ENCODE measurements at regions not wholly inside any gene's neighbourhood (a gene's known extent, or its start where the extent isn't known, plus 50 kb on each side); places are given as distances from the start of the nearest gene placed in this dataset.

DNA sequence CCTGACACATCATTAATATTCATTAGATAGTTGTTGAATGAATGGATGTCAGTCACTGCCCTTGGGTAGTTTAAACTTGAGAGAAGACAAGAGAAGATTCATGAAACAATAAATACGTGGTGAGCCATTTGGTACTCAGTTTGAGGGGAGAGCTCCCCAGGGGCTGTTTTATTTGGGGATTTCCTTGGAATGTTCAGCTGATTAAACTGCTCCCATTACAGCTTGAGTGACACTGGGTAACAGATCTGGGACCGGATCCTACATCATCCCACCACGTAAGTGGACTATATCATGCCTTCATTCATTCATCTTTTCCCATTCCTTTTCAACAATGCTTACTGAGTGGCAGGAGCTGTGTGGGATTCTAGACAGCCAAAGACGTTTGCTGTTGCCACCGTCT, 162.0 kb downstream of the FAT3 start:
- no peak for DNase-seq

DNA sequence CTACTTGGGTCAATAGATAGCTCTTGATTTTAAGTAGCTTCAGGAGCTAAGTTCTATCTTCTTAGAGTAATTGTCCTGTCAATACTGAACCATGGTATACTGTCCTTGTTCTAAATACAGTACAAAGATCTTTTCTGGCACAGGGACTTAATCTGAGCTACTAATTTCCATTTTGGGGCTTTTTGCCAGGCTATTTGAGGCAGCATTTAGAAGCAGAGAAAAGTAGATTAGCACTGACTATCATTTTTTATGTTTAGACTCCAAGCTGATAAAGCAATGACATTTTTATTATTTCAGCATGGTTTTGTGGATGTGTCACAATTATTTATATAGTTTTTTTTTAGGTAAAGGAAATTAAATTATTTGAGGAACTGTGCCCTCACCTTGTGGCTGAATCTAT, 163.2 kb downstream of the FAT3 start:
- DNase-seq, result no peak

- no peak for DNase-seq
Measured at GRCh38 chr11:92388380-92388779, 163.8 kb downstream of the FAT3 start.

DNA sequence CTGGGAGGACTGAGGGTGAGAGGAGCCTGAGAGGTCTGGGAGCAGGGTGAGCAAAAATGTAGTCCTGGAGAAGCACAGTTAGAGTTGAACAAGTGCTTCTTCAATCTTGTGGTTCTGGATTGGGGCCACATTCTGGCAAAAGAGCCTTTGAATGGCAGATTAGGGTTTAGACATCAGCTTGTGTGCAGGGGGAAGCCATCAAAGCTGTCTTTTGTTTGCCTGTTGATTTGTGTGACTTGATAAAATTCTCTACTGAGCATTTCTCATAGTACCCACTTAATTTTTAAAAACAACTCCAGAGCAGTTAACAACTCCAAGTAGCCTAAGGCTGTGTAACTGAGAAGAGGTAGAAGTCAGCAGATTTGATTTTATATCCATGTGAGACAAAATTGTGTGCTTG, 166.2 kb downstream of the FAT3 start:
- DNase-seq, result no peak

DNA sequence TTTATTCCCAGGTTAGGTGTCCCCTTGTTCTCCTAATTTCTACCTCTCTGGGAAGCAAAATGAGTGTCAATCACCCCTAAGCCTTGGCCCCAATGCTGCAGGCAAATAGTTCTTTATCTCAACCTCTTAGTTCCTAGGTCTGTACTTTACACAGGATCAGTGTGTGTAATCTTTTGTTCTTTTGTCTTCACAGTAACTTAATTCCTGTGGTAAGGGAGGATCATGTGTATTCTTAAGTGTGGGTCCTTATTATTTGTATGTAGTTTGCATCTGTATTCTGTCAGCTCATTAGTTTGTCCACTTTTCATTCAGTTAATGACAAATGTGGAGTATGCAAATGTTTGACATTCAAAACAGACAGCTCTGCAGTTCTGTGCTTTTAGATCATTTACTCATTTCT, 166.7 kb downstream of the FAT3 start:
- DNase-seq, result no peak

GRCh38 chr11:92391808-92392207, 167.2 kb downstream of the FAT3 start:
- no peak for DNase-seq

DNA sequence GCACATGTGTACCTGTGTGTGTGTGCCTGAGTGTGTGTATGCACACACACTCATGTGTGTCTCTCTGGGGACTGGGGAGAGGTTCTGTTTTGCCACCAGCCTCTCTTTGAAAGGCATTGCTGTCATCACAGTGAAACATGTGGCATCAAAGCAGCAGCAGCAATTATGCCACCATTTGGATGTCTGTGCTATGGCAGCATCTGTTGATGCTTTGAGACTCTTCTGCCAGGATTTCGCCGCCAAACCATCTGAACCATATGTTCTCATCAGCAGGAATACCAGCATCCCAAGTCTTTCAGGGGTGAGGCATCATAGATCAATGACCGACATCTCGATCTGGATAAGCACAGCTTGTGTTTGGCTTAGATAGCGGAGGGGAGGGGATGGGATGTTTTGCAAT, 168.6 kb downstream of the FAT3 start:
- no peak for DNase-seq

GRCh38 chr11:92396133-92396532, 171.5 kb downstream of the FAT3 start:
- no peak for DNase-seq

DNA sequence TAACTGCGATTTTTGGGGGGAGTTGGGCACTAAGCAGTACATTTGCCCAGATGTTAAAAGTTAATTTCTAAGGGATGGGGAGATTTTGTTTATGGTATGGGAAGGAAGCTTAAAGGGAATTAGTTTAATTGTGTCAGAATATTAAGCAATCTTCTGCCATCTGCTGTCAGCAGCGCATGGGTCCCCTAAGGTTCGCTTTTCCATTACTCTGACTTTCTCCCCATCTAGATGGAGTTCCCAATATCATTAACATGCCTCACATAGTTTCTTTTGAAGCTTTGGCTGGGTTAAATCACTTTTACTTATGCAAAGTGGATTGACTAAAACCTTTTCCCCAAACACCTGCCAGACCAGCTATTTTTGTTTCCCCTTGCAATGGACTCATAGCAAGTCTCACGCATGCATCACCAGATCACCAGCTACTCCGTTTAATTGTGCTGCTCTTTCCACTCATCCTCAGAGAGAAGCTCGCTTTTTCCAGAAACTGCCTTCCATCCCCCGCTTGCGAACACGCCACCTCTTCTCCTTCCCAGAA, 172.7 kb downstream of the FAT3 start:
- DNase-seq, result no peak

DNA sequence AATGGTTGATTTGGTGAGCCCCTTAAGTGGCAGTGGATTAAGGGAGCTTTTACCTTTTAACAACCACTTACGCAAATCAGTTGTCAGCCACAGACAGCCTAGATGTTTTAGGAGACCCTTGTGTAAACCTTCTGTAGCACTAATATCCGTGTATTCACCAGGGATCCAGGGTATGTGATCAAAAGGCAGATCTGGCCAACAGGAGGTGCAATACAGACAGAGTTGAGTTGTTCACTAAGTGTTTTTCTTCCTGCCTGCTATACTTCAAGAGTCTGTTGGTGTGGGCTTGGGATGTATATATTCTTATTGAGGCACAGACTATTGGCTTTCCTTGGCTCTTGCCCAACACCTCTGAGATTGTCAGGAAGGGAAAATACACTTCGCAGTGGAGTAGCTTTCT, 175.1 kb downstream of the FAT3 start:
- DNase-seq, result no peak

GRCh38 chr11:92401520-92401919, 176.9 kb downstream of the FAT3 start:
- DNase-seq, result no peak

DNA sequence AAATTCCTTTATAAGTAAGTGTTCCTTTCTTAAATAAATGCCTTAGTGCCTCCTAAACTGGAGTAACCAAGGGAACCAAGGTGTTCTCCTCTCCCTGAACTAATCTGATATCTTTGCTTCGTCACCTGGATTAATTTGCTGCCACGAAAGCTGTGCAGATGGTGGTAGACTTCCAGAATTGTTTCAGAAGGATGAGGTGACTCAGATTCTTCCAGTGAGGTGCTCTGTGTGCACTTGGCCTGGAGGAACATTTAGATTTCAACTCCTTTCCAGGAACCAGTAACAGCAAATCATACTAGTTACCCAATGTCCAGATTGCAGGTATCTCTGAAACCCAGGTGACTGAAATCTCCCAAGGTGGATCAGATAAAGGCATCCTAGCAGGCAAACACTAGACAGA, 181.9 kb downstream of the FAT3 start:
- no peak for DNase-seq

DNA sequence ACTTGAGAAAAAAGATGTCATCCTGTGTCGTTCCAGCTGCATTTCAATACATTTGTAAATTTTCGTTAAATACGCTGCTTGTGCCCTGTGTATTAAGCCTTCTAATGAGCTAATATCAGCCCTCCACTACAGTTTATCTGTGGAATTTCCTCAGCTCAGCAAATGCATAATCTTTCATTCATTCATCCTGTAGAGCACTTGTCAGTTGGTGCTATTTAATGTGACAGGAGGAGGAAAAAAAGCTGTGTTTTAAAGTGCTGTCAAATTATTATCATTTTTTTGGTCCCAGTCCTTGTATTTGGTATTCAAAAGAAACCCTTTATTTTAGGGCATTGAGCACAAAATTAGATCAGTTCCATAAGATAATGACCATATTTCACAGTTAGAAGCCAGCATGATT, 184.7 kb downstream of the FAT3 start:
- no peak for DNase-seq

DNA sequence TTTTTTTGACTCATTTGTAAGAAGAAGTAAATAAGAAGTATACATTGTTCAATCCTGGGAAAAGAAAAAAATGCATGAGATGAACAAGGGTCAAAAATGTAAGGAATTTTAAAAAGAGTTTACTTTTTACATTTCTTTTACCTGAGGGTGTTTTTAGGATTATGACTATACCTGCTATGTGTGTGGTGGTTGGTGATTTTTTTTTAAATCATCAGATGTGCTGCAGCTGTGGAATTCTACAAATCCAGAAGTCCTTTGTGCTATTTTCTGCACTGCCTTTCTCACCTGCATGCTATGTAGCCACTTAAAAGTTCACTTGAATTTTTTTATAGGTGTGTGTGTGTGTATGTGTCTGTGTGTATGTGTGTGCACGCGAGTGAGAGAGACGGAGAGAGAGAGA, 185.3 kb downstream of the FAT3 start:
- DNase-seq, result no peak

DNA sequence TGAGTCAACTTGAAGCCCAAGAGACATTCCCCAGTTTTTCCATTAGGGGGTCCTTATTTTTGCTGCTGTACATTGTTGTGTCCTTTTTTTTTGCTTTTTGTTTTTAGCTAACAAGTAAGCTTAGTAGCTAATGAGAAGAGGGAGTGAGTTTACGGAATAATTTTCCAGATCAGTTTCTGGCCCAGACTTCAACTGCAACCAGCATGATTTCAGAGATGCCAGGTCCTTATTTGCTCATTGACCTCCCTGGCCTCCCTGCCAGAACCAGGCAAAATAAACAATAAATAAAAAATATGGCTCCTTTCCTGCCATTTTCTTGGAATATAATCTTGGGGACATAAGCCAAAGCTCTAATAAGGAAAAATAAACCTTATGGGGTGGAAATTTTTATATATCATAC, 185.9 kb downstream of the FAT3 start:
- no peak for DNase-seq

- DNase-seq, result no peak
Measured at GRCh38 chr11:92411431-92411830, 186.8 kb downstream of the FAT3 start.

GRCh38 chr11:92413757-92414513, 189.3 kb downstream of the FAT3 start:
- no peak for DNase-seq

DNA sequence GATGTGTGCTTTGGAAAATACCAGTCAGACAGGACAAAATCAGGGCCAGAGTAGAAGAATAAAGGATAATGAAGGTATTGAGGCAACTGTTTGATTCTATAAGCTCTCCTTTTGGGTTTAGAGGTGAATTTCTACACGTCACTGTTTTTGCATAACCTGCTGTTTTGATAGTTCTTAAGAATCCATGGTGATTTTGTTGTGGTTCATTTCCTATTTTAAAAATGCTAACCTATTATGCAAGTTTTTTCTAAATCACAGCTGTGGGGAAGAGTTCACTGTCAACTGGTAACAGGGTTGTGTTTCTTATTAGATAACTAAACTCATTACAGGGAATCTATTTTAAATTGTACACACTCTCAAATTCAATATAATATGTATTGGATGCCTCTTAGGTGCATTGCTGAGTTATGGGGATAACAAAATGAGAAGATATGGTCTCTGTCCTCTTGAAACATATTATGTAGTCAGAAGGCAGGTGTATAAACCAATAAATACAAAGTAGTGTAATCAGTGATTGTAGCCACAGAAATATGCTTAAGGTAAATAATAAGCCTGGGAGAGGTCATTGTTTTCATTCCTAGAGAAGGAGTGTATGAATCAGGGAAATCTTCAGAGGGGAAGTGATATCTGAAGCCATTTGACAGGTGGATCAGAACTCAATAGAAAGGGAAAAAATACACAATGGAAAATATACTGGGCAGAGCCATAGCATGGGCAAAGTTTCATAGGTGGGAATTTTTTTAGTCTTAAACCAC, 192.5 kb downstream of the FAT3 start:
- DNase-seq, result no peak

DNA sequence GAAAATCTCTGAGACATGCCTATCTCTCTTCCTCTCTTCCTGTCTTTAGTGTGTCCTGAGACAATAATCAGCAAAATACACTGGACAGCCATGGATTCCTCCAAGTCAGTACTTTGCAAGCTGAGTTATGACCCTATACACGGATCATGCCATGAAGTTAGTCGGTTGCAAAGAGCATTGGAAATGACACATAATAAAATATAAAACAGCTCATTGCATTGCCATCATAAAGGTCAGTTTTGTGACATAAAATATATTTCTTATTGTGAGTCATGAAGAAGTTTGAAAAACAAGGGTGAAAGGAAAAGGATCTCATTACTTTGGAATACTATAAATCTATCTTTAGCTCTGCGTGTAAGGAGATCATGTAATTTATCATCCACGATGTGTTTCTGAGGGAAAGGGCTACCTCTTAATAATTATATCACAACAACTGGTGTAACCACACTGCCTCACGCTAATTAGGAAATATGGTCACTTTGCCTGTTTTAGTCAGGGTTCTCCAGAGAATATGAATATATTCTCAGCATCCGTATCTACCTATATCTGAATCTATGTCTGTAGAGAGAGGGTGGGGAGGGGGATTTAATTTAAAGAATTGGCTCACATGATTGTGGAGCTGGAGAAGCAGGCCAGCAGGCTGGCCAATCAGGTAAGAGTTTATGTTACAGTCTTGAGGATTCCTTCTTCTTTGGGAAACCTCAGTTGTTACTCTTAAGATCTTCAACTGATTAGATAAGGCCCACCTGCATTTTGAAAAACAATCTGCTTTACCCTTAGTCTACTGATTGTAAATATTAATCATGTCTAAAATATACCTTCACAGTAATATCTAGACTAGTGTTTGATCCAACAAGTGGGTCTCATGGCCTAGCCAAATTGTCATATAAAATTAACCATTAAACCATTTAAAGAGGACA, 198.8 kb downstream of the FAT3 start:
- no peak for DNase-seq

DNA sequence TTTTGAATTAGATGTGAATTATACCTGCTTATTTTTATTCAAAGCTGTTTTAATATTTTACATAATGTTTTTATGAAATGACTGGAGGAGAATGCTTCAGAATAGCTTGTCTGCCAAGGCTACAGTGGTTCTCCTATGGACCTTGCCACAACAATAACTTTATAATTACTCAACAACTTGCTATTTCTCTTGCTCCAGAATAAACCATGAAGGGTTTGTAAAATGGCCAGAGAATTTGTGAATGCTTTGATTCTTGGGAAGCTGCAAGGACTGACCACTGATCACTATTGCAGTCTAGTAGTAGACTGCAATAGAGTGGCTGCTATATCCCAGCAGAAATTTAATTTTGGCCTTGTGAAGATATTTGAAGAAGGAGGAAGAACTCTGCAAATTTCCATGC, 199.7 kb downstream of the FAT3 start:
- no peak for DNase-seq

DNA sequence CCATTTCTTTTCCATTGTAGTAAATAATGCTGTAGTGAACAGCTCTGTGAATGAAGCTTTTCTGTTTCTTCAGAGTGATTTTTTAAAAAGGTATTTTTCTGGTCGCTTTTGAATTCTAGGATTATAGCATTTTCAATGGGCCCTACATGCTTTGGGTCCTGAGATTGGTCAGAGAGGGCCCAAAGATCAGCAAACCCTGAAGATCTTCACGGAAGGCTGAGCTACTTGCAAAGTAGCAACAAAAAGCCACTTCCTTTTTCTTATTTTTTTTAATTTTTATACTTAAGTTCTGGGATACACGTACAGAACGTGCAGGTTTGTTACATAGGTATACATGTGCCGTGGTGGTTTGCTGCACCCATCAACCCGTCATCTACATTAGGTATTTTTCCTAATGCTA, 200.5 kb downstream of the FAT3 start:
- DNase-seq, result no peak

- DNase-seq, result no peak
Measured at GRCh38 chr11:92432515-92432914, 207.9 kb downstream of the FAT3 start.

Data from inflammatory macrophage treated with lipopolysaccharide for 1 hour (primary cell).